H1 (cell line): ENCODE measurements at regions not wholly inside any gene's neighbourhood (a gene's known extent, or its start where the extent isn't known, plus 50 kb on each side); places are given as distances from the start of the nearest gene placed in this dataset.

ENCODE experiments used
- CHD2 ChIP-seq: IDR thresholded peaks from 2 replicates; pipeline ENCODE4 v1.6.1; 2012; ENCODE audit warnings: low read length, improper control_type of control experiment
- SP2 ChIP-seq: IDR thresholded peaks from 2 replicates; pipeline ENCODE4 v1.6.1; 2012; ENCODE audit warnings: mild to moderate bottlenecking, low read length, inconsistent platforms
- TCF12 ChIP-seq: IDR thresholded peaks from 2 replicates; pipeline ENCODE4 v1.6.1; 2011; ENCODE audit warnings: low read depth, mild to moderate bottlenecking, low read length
- TF ChIP-seq, protein P1 (sequence below), 3 experiments: IDR thresholded peaks; 1 replicate in 2 of 3; 2 replicates in 1 of 3; pipeline versions ENCODE4 v1.5.1 to v1.6.1; 2011; ENCODE audit warnings: low read length in 3 of 3, mild to moderate bottlenecking in 3 of 3, inconsistent platforms in 2 of 3, low read depth in 1 of 3, moderate library complexity in 1 of 3; ENCODE audit not compliant: insufficient read depth in 1 of 3; ENCODE audit errors: control extremely low read depth in 1 of 3
- TF ChIP-seq, protein P2 (sequence below): IDR thresholded peaks from 2 replicates; pipeline ENCODE4 v1.6.1; 2012; ENCODE audit warnings: inconsistent platforms

DNA sequence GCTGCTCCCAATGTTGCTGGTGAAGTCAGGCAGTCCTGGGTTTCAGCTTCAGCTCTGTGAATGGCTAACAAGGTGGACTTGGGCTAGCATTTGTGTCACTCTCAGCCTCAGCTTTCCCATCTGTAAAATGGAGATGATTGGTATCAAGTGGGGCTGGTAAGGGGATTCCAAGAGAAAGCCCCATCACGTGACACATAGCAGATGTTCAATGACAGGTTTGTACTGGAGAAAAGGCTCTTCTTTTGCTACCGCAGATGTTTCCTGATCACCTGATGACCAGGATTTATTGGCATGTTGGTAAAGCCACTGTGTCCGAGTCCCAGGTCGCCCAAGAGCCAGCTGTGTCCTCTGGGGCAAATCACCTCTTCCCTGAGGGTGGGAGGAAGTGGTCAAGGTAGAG, 335.0 kb downstream of the MATN1 start:
- TF ChIP-seq TCF12 (no peak), CHD2 (no peak), SP2 (no peak)
- TF ChIP-seq, protein P1, sequence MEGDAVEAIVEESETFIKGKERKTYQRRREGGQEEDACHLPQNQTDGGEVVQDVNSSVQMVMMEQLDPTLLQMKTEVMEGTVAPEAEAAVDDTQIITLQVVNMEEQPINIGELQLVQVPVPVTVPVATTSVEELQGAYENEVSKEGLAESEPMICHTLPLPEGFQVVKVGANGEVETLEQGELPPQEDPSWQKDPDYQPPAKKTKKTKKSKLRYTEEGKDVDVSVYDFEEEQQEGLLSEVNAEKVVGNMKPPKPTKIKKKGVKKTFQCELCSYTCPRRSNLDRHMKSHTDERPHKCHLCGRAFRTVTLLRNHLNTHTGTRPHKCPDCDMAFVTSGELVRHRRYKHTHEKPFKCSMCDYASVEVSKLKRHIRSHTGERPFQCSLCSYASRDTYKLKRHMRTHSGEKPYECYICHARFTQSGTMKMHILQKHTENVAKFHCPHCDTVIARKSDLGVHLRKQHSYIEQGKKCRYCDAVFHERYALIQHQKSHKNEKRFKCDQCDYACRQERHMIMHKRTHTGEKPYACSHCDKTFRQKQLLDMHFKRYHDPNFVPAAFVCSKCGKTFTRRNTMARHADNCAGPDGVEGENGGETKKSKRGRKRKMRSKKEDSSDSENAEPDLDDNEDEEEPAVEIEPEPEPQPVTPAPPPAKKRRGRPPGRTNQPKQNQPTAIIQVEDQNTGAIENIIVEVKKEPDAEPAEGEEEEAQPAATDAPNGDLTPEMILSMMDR (IDR thresholded peaks at IDR 0.05; ENCODE audit: control extremely low read depth in 1 of 3, insufficient read depth in 1 of 3, low read depth in 1 of 3, low read length in 3 of 3), result no peak
- TF ChIP-seq, protein P2, sequence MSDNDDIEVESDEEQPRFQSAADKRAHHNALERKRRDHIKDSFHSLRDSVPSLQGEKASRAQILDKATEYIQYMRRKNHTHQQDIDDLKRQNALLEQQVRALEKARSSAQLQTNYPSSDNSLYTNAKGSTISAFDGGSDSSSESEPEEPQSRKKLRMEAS, result no peak
